ENCODE measurements at regions not wholly inside any gene's neighbourhood (a gene's known extent, or its start where the extent isn't known, plus 50 kb on each side); places are given as distances from the start of the nearest gene placed in this dataset.

GRCh38 chr5:40240671-40241070 is 439.0 kb upstream of the PTGER4 start:
- TF ChIP-seq CTCF (IDR thresholded peaks at IDR 0.05) (no peak), POLR2A (IDR thresholded peaks at IDR 0.05) (no peak)

Data from testis (tissue), 2 donors.